ENCODE measurements at regions not wholly inside any gene's neighbourhood (a gene's known extent, or its start where the extent isn't known, plus 50 kb on each side); places are given as distances from the start of the nearest gene placed in this dataset.

- TF ChIP-seq CTCF (IDR thresholded peaks at IDR 0.05) (no peak), POLR2A (IDR thresholded peaks at IDR 0.05) (no peak)
Measured at GRCh38 chr19:13640611-13641010, 123.7 kb upstream of the MRI1 start.

All from uterus (tissue), 2 donors.